DOHH2 (cell line): ENCODE measurements at regions not wholly inside any gene's neighbourhood (a gene's known extent, or its start where the extent isn't known, plus 50 kb on each side); places are given as distances from the start of the nearest gene placed in this dataset.

ENCODE experiments used
- H3F3A ChIP-seq: fragments of 200-600 bp; sonication (generic), shearing (Covaris generic); 2 replicates; pipeline ENCODE4 v1.6.0; 2016; ENCODE audit warnings: antibody characterized with exemption, mild to moderate bottlenecking; ENCODE audit not compliant: control insufficient read depth, insufficient read depth
- H3K27ac ChIP-seq: fragments of 200-600 bp; sonication (generic); 2 replicates; pipeline ENCODE4 v1.5.1; 2014; ENCODE audit warnings: low read depth, mild to moderate bottlenecking, low read length, moderate library complexity
- H3K27me3 ChIP-seq: fragments of 200-600 bp; sonication (generic); 2 replicates; pipeline ENCODE4 v1.6.1; 2014; ENCODE audit warnings: mild to moderate bottlenecking, low read length, mixed read lengths; ENCODE audit not compliant: control insufficient read depth
- H3K36me3 ChIP-seq: fragments of 200-600 bp; sonication (generic); 2 replicates; pipeline ENCODE4 v1.6.1; 2014; ENCODE audit warnings: mild to moderate bottlenecking, low read length, moderate library complexity, mixed read lengths; ENCODE audit not compliant: control insufficient read depth
- H3K4me1 ChIP-seq: fragments of 200-600 bp; sonication (generic); 2 replicates; pipeline ENCODE4 v1.6.1; 2014; ENCODE audit warnings: mild to moderate bottlenecking, low read length, mixed read lengths; ENCODE audit not compliant: control insufficient read depth
- H3K4me2 ChIP-seq: fragments of 200-600 bp; sonication (generic); 2 replicates; pipeline ENCODE4 v1.6.0; 2014; ENCODE audit warnings: mild to moderate bottlenecking, low read length, moderate library complexity
- H3K4me3 ChIP-seq: fragments of 200-600 bp; sonication (generic); 2 replicates; pipeline ENCODE4 v1.5.1; 2014; ENCODE audit warnings: mild to moderate bottlenecking, low read length, mixed read lengths
- H3K79me2 ChIP-seq: fragments of 200-600 bp; sonication (generic); 2 replicates; pipeline ENCODE4 v1.6.1; 2014; ENCODE audit warnings: mild to moderate bottlenecking, low read length, mixed read lengths; ENCODE audit not compliant: control insufficient read depth
- H3K9me2 ChIP-seq: fragments of 200-600 bp; sonication (generic); replicated peaks from 2 replicates; pipeline ENCODE4 v1.6.1; 2014; ENCODE audit warnings: mild to moderate bottlenecking, low read length, mixed read lengths; ENCODE audit not compliant: control insufficient read depth
- H3K9me3 ChIP-seq: fragments of 200-600 bp; sonication (generic); 2 replicates; pipeline ENCODE4 v1.6.1; 2014; ENCODE audit warnings: antibody characterized with exemption, low read length, mixed read lengths; ENCODE audit not compliant: control insufficient read depth, insufficient read depth
- H4K20me1 ChIP-seq: fragments of 200-600 bp; sonication (generic); 2 replicates; pipeline ENCODE4 v1.6.0; 2014; ENCODE audit warnings: low read depth, mild to moderate bottlenecking, antibody characterized with exemption, low read length, moderate library complexity; ENCODE audit not compliant: control insufficient read depth, insufficient read depth
- EZH2phosphoT487 ChIP-seq: fragments of 200-600 bp; sonication (generic); IDR thresholded peaks from 2 replicates; pipeline ENCODE4 v1.6.1; 2017; ENCODE audit warnings: borderline replicate concordance, mild to moderate bottlenecking, antibody characterized with exemption, low read length, moderate library complexity, mixed read lengths
- TF ChIP-seq, protein P1 (sequence below): fragments of 200-600 bp; sonication (generic); IDR thresholded peaks from one replicate; pipeline ENCODE4 v1.5.1; 2014; ENCODE audit warnings: antibody characterized with exemption, mild to moderate bottlenecking, low read depth, low read length; ENCODE audit not compliant: poor library complexity, severe bottlenecking

DNA sequence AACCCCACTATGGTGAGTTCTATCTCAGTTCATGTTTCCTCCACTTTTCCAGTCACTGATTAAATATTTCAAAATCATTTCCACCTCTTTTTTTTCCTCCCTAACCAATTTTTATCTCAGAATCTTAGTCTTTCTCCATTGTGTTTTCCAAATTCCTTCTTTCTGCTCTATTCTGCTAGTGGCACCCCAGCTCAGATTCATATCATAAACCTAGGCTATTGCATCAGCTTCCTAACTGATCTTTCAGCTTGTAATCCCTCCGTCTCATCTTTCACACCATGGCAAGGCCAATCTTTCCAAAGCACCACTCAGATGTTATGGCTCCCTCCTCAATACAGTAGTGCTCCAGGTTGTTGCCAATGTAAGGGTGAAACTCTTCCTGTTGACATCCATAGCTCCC lies 631.9 kb downstream of the PLPP3 start:
- Histone ChIP-seq H3K27ac (no peak overlapping the region), H3K79me2 (no peaks in the 10 kb centered on the region), H4K20me1 (no peaks in the 10 kb centered on the region), H3K9me3 (no peaks in the 10 kb centered on the region), H3K4me1 (no peaks in the 10 kb centered on the region), H3F3A (no peaks in the 10 kb centered on the region), H3K36me3 (no peaks in the 10 kb centered on the region), H3K9me2 (no peaks in the 10 kb centered on the region), H3K4me2 (no peak overlapping the region), H3K4me3 (no peak overlapping the region), H3K27me3 (no peaks in the 10 kb centered on the region)
- no peak for TF ChIP-seq EZH2phosphoT487
- TF ChIP-seq, protein P1, sequence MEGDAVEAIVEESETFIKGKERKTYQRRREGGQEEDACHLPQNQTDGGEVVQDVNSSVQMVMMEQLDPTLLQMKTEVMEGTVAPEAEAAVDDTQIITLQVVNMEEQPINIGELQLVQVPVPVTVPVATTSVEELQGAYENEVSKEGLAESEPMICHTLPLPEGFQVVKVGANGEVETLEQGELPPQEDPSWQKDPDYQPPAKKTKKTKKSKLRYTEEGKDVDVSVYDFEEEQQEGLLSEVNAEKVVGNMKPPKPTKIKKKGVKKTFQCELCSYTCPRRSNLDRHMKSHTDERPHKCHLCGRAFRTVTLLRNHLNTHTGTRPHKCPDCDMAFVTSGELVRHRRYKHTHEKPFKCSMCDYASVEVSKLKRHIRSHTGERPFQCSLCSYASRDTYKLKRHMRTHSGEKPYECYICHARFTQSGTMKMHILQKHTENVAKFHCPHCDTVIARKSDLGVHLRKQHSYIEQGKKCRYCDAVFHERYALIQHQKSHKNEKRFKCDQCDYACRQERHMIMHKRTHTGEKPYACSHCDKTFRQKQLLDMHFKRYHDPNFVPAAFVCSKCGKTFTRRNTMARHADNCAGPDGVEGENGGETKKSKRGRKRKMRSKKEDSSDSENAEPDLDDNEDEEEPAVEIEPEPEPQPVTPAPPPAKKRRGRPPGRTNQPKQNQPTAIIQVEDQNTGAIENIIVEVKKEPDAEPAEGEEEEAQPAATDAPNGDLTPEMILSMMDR, result no peak

DNA sequence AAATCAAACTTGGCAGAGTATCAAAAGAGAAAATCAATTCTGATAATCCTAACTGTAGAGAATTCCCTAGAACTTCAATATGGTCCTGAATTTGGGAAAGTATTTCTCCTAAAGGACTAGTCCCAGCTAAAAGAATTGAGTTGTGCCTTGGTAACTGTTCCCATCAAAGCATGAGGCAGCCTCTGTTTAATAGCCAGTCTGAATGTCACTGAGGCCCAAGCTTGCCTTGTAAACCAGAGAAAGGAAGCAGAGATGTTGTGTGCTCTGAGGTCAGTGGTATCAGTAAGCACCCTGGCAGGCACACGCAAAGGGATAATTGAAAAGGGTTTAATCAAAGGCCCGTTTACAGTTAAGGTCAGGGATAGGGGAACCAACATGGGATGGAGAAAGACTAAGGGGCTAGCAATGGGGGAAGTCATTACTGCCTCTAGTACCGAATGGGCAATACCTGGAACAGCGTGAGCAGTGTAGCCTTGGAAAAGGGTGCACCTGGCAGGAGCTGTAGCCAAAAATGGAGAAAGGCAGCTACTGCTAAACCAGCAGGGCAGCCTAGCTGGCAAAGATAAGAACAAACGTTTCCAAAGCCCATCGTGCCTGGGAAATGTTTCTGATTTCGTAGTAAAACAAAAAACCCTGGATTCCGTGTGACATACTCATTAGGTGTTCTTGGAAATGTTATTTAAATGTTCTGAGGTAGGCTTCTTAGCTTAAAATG lies 635.5 kb downstream of the PLPP3 start:
- Histone ChIP-seq H3K9me2 (no peaks in the 10 kb centered on the region), H3K4me2 (no peak overlapping the region), H3K27ac (no peak overlapping the region), H3K4me3 (no peak overlapping the region), H3K79me2 (no peaks in the 10 kb centered on the region), H3K9me3 (no peaks in the 10 kb centered on the region), H4K20me1 (no peaks in the 10 kb centered on the region), H3F3A (no peaks in the 10 kb centered on the region), H3K4me1 (no peaks in the 10 kb centered on the region), H3K36me3 (no peaks in the 10 kb centered on the region), H3K27me3 (no peaks in the 10 kb centered on the region)
- TF ChIP-seq EZH2phosphoT487, result no peak
- TF ChIP-seq, protein P1, result no peak

DNA sequence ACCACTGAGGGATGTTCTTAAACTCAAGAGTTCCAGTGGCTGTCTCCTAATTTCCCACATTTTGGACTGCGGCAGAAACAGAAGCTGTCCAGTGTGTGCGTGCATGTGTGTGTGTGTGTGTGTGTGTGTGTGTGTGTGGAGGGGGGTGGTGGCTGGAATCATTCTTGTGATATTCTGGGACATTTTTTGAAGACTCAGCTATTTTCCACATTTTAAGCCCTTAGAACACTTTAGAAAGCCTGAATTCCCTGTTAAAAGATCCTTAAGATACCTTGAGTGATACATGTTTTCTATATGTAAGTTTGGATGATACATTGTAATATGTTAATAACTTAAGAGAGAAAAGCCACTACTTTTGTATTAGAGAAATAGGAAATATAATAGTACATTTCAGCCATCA lies 636.4 kb downstream of the PLPP3 start:
- Histone ChIP-seq H3K27ac (no peak overlapping the region), H3K9me3 (no peaks in the 10 kb centered on the region), H3K4me1 (no peaks in the 10 kb centered on the region), H3K79me2 (no peaks in the 10 kb centered on the region), H3K4me2 (no peak overlapping the region), H4K20me1 (no peaks in the 10 kb centered on the region), H3F3A (no peaks in the 10 kb centered on the region), H3K36me3 (no peaks in the 10 kb centered on the region), H3K27me3 (no peaks in the 10 kb centered on the region), H3K9me2 (no peaks in the 10 kb centered on the region), H3K4me3 (no peak overlapping the region)
- no peak for TF ChIP-seq EZH2phosphoT487
- TF ChIP-seq, protein P1, result no peak
